ENCODE measurements at regions not wholly inside any gene's neighbourhood (a gene's known extent, or its start where the extent isn't known, plus 50 kb on each side); places are given as distances from the start of the nearest gene placed in this dataset.

DNA sequence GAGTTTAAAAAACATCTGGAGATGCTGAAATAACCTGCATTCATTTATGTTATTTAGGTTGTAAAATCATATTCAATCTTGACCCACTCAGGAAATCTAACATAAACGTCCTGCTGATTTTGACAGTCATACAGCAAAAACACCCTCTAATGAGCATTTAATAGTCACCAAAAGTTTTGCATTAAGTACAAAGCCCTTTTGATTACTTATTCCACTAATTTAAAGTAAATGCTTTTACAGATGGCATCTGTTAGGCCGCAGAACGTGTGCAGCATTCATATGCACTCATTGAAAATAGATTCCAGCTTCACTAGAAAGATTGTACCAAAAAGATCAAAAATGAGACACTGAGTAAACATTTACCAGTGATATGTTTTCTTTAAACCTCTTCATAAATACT, 1295.1 kb downstream of the EFNB2 start:
- no peaks in the 10 kb centered on the region for H3K4me1 Mint-ChIP-seq (ENCODE audit: low read depth, unreplicated experiment)
- no peaks in the 10 kb centered on the region for H3K27me3 Mint-ChIP-seq (ENCODE audit: unreplicated experiment)
- H3K36me3 Mint-ChIP-seq (ENCODE audit: unreplicated experiment) = no peaks in the 10 kb centered on the region
- DNase-seq = no peak
- no peak overlapping the region for H3K27ac Mint-ChIP-seq (ENCODE audit: unreplicated experiment)
- no peak overlapping the region for H3K4me3 Mint-ChIP-seq (ENCODE audit: unreplicated experiment)
- H3K9me3 Mint-ChIP-seq (ENCODE audit: unreplicated experiment) = no peaks in the 10 kb centered on the region
- TF ChIP-seq, protein P1, sequence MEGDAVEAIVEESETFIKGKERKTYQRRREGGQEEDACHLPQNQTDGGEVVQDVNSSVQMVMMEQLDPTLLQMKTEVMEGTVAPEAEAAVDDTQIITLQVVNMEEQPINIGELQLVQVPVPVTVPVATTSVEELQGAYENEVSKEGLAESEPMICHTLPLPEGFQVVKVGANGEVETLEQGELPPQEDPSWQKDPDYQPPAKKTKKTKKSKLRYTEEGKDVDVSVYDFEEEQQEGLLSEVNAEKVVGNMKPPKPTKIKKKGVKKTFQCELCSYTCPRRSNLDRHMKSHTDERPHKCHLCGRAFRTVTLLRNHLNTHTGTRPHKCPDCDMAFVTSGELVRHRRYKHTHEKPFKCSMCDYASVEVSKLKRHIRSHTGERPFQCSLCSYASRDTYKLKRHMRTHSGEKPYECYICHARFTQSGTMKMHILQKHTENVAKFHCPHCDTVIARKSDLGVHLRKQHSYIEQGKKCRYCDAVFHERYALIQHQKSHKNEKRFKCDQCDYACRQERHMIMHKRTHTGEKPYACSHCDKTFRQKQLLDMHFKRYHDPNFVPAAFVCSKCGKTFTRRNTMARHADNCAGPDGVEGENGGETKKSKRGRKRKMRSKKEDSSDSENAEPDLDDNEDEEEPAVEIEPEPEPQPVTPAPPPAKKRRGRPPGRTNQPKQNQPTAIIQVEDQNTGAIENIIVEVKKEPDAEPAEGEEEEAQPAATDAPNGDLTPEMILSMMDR (IDR thresholded peaks at IDR 0.05; ENCODE audit: partially characterized antibody, unreplicated experiment) = no peak

DNA sequence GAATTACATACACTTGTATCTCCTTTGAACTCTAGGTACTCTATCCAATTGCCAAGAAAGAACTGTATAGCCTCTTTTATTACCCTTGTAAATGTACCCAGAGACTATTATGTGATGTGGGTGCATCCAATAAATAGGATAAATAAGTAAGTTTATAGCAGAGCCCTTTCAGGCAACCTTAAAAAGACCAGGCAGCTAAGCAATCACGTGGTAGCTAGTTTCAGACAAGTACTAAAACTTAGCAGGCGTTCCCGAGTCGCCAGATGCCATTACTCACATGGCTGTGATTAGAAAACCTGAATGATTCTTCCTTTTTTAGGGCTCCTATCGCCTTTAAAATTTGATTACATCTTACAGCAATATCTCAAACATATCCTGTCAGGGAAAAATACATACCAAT, 1303.0 kb downstream of the EFNB2 start:
- no peaks in the 10 kb centered on the region for H3K27me3 Mint-ChIP-seq (ENCODE audit: unreplicated experiment)
- no peak overlapping the region for H3K27ac Mint-ChIP-seq (ENCODE audit: unreplicated experiment)
- TF ChIP-seq, protein P1 (IDR thresholded peaks at IDR 0.05; ENCODE audit: partially characterized antibody, unreplicated experiment) = no peak

GRCh38 chr13:105232006-105232405, 1303.5 kb downstream of the EFNB2 start:
- TF ChIP-seq, protein P1 (IDR thresholded peaks at IDR 0.05; ENCODE audit: partially characterized antibody, unreplicated experiment) = no peak
- no peak for DNase-seq
- H3K4me1 Mint-ChIP-seq (ENCODE audit: low read depth, unreplicated experiment) = peaks cover 4% of the 10 kb centered on the region
- H3K27me3 Mint-ChIP-seq (ENCODE audit: unreplicated experiment) = no peaks in the 10 kb centered on the region
- H3K9me3 Mint-ChIP-seq (ENCODE audit: unreplicated experiment) = no peaks in the 10 kb centered on the region
- H3K27ac Mint-ChIP-seq (ENCODE audit: unreplicated experiment) = no peak overlapping the region
- H3K4me3 Mint-ChIP-seq (ENCODE audit: unreplicated experiment) = no peak overlapping the region
- no peaks in the 10 kb centered on the region for H3K36me3 Mint-ChIP-seq (ENCODE audit: unreplicated experiment)

More for the DNA sequence above, 1303.0 kb downstream of the EFNB2 start:
- DNase-seq = no peak
- Mint-ChIP-seq H3K36me3 (ENCODE audit: unreplicated experiment) (no peaks in the 10 kb centered on the region), H3K4me3 (ENCODE audit: unreplicated experiment) (no peak overlapping the region), H3K9me3 (ENCODE audit: unreplicated experiment) (no peaks in the 10 kb centered on the region), H3K4me1 (ENCODE audit: low read depth, unreplicated experiment) (peaks cover 4% of the 10 kb centered on the region)

GRCh38 chr13:105231579-105231978, 1303.9 kb downstream of the EFNB2 start:
- Mint-ChIP-seq H3K27me3 (ENCODE audit: unreplicated experiment) (no peaks in the 10 kb centered on the region), H3K4me1 (ENCODE audit: low read depth, unreplicated experiment) (peaks cover 4% of the 10 kb centered on the region), H3K9me3 (ENCODE audit: unreplicated experiment) (no peaks in the 10 kb centered on the region)

DNA sequence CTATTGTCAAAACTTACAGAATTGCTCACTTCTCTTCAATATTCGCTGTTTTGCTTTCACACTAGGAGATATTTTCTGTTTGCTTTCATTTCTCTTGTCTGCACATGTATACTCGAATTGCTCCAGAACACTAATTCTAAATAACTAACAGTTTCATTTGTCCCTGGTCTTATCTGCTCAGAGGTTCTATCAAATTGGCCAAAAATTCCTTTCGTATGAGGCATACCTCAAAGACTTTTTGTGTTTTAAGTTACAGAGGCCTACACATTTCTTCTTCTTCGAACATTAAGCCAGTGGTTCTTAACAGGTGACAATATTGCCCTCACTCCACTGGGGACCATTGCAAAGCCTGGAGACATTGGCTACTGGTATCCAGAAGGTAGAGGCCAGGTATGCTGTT, 1314.6 kb downstream of the EFNB2 start:
- Mint-ChIP-seq H3K27ac (ENCODE audit: unreplicated experiment) (no peak overlapping the region), H3K4me1 (ENCODE audit: low read depth, unreplicated experiment) (no peaks in the 10 kb centered on the region), H3K9me3 (ENCODE audit: unreplicated experiment) (no peaks in the 10 kb centered on the region), H3K27me3 (ENCODE audit: unreplicated experiment) (no peaks in the 10 kb centered on the region), H3K36me3 (ENCODE audit: unreplicated experiment) (no peaks in the 10 kb centered on the region), H3K4me3 (ENCODE audit: unreplicated experiment) (no peak overlapping the region)
- DNase-seq = no peak
- TF ChIP-seq, protein P1 (IDR thresholded peaks at IDR 0.05; ENCODE audit: partially characterized antibody, unreplicated experiment) = no peak

More at GRCh38 chr13:105231579-105231978, 1303.9 kb downstream of the EFNB2 start:
- TF ChIP-seq, protein P1 (IDR thresholded peaks at IDR 0.05; ENCODE audit: partially characterized antibody, unreplicated experiment) = no peak
- H3K36me3 Mint-ChIP-seq (ENCODE audit: unreplicated experiment) = no peaks in the 10 kb centered on the region
- no peak for DNase-seq
- H3K4me3 Mint-ChIP-seq (ENCODE audit: unreplicated experiment) = no peak overlapping the region
- no peak overlapping the region for H3K27ac Mint-ChIP-seq (ENCODE audit: unreplicated experiment)
